SK-N-SH (cell line): ENCODE measurements at regions not wholly inside any gene's neighbourhood (a gene's known extent, or its start where the extent isn't known, plus 50 kb on each side); places are given as distances from the start of the nearest gene placed in this dataset.

Experiments
- CTCF ChIA-PET: fragments of 300-600, 350-600 bp; formaldehyde crosslinking; extraction: SDS; loops from one replicate; lab custom pipeline; 2021; lab: Yijun Ruan, JAX
- POLR2A ChIA-PET: fragments of 350-600 bp; sonication (Branson Sonifier 250); formaldehyde crosslinking; extraction: SDS; loops from one replicate; lab custom pipeline; 2020; ENCODE audit warnings: antibody characterized with exemption, inconsistent platforms; lab: Yijun Ruan, JAX
- DNase-seq: peaks from one replicate; pipeline ENCODE4 v3.0.0; 2012
- H2AFZ ChIP-seq: fragments of 200-600 bp; sonication (generic); 2 replicates; pipeline ENCODE4 v1.8.1; 2016; ENCODE audit warnings: antibody characterized with exemption, mild to moderate bottlenecking, low read depth
- H3F3A ChIP-seq: fragments of 200-600 bp; sonication (generic); replicated peaks from 2 replicates; pipeline ENCODE3; 2016; ENCODE audit warnings: antibody characterized with exemption, mild to moderate bottlenecking; ENCODE audit not compliant: insufficient read depth
- H3K27ac ChIP-seq, 2 experiments: fragments of 200-500 bp in 1 of 2; fragments of 200-600 bp in 1 of 2; sonication (Bioruptor generic) in 1 of 2; sonication (generic), shearing (Covaris generic) in 1 of 2; 2 replicates each; pipeline versions ENCODE4 v1.5.1 to v1.6.1; 2014 to 2016; ENCODE audit warnings: low read depth in 2 of 2, inconsistent platforms in 1 of 2, low read length in 1 of 2, mild to moderate bottlenecking in 1 of 2, mixed read lengths in 1 of 2
- H3K27me3 ChIP-seq: fragments of 200-600 bp; sonication (generic), shearing (Covaris generic); 2 replicates; pipeline ENCODE4 v1.6.1; 2016; ENCODE audit warnings: mixed run types; ENCODE audit not compliant: insufficient read depth
- H3K36me3 ChIP-seq, 2 experiments: fragments of 200-500 bp in 1 of 2; fragments of 200-600 bp in 1 of 2; sonication (Bioruptor generic) in 1 of 2; sonication (generic) in 1 of 2; replicated peaks in 1 of 2; 2 replicates each; pipeline versions ENCODE3 to v1.5.1; 2014 to 2016; ENCODE audit warnings: low read length in 1 of 2, mild to moderate bottlenecking in 1 of 2; ENCODE audit not compliant: insufficient read depth in 2 of 2, control insufficient read depth in 1 of 2
- H3K4me1 ChIP-seq, 2 experiments: fragments of 200-500 bp in 1 of 2; fragments of 200-600 bp in 1 of 2; sonication (Bioruptor generic) in 1 of 2; sonication (generic), shearing (Covaris generic) in 1 of 2; 2 replicates each; pipeline versions ENCODE4 v1.5.1 to v1.6.1; 2014 to 2016; ENCODE audit warnings: low read depth in 1 of 2, low read length in 1 of 2, mixed run types in 1 of 2; ENCODE audit not compliant: insufficient read depth in 2 of 2, control insufficient read depth in 1 of 2
- H3K4me2 ChIP-seq: fragments of 200-600 bp; sonication (generic), shearing (Covaris generic); 2 replicates; pipeline ENCODE4 v1.6.1; 2017; ENCODE audit warnings: mixed run types
- H3K4me3 ChIP-seq, 2 experiments: fragments of 200-500 bp in 1 of 2; fragments of 200-600 bp in 1 of 2; sonication (Bioruptor generic) in 1 of 2; sonication (generic), shearing (Covaris generic) in 1 of 2; 2 replicates each; pipeline versions ENCODE4 v1.5.1 to v1.8.1; 2014 to 2016; ENCODE audit warnings: low read depth in 2 of 2, inconsistent platforms in 1 of 2, low read length in 1 of 2, mild to moderate bottlenecking in 1 of 2, mixed read lengths in 1 of 2, moderate library complexity in 1 of 2
- H3K79me2 ChIP-seq: fragments of 200-600 bp; sonication (generic); 2 replicates; pipeline ENCODE4 v1.8.1; 2017; ENCODE audit warnings: mild to moderate bottlenecking; ENCODE audit not compliant: insufficient read depth
- H3K9ac ChIP-seq: fragments of 200-600 bp; sonication (generic); 2 replicates; pipeline ENCODE4 v1.6.1; 2017; ENCODE audit warnings: mixed run types
- H3K9me2 ChIP-seq: fragments of 200-600 bp; sonication (generic); 2 replicates; pipeline ENCODE4 v1.6.1; 2017; ENCODE audit warnings: mixed run types
- H3K9me3 ChIP-seq: fragments of 200-600 bp; sonication (generic); 2 replicates; pipeline ENCODE4 v1.6.1; 2017; ENCODE audit warnings: mixed run types, mild to moderate bottlenecking, moderate library complexity
- H4K20me1 ChIP-seq: fragments of 200-600 bp; sonication (generic); 2 replicates; pipeline ENCODE4 v1.6.1; 2017; ENCODE audit warnings: mild to moderate bottlenecking, mixed run types; ENCODE audit not compliant: insufficient read depth
- CHD2 ChIP-seq: fragments of 150-350 bp; IDR thresholded peaks from 2 replicates; pipeline ENCODE4 v1.6.1; 2018; ENCODE audit warnings: low read length; ENCODE audit not compliant: partially characterized antibody
- CTCF ChIP-seq: fragments of 200-600 bp; sonication (generic); IDR thresholded peaks from 2 replicates; pipeline ENCODE4 v1.6.1; 2017; ENCODE audit warnings: antibody characterized with exemption, mild to moderate bottlenecking, moderate library complexity
- EP300 ChIP-seq, 2 experiments: IDR thresholded peaks; 2 replicates each; pipeline versions ENCODE4 v1.4.0 to v1.6.1; 2012; ENCODE audit warnings: borderline replicate concordance in 1 of 2, low read depth in 1 of 2, low read length in 1 of 2
- EZH2phosphoT487 ChIP-seq: fragments of 200-600 bp; sonication (generic); IDR thresholded peaks from 2 replicates; pipeline ENCODE4 v1.6.1; 2017; ENCODE audit warnings: low read depth, mixed run types, mild to moderate bottlenecking, antibody characterized with exemption, moderate library complexity, borderline replicate concordance
- FOXJ3 ChIP-seq: sonication (generic); formaldehyde crosslinking; IDR thresholded peaks from 2 replicates; pipeline ENCODE4 v1.5.1; 2020; ENCODE audit warnings: mild to moderate bottlenecking, missing genetic modification reagents
- FOXM1 ChIP-seq: IDR thresholded peaks from 2 replicates; pipeline ENCODE4 v1.4.0; 2012; ENCODE audit warnings: low read depth, mild to moderate bottlenecking
- GABPA ChIP-seq: IDR thresholded peaks from 2 replicates; pipeline ENCODE4 v1.4.0; 2012; ENCODE audit warnings: low read depth, mild to moderate bottlenecking
- JUND ChIP-seq: IDR thresholded peaks from 2 replicates; pipeline ENCODE4 v1.4.0; 2012
- MAX ChIP-seq: IDR thresholded peaks from 2 replicates; pipeline ENCODE4 v1.4.0; 2012; ENCODE audit warnings: low read depth
- MEF2A ChIP-seq: IDR thresholded peaks from 2 replicates; pipeline ENCODE4 v1.4.0; 2012; ENCODE audit warnings: low read depth, borderline replicate concordance
- MXI1 ChIP-seq: IDR thresholded peaks from 2 replicates; pipeline ENCODE4 v1.6.1; 2012; ENCODE audit warnings: mild to moderate bottlenecking, low read depth, low read length, improper control_type of control experiment
- PBX3 ChIP-seq: IDR thresholded peaks from 2 replicates; pipeline ENCODE4; 2012
- RAD21 ChIP-seq: IDR thresholded peaks from 2 replicates; pipeline ENCODE4 v1.6.1; 2012; ENCODE audit warnings: mild to moderate bottlenecking, low read length
- RCOR1 ChIP-seq: fragments of 150-350 bp; IDR thresholded peaks from 2 replicates; pipeline ENCODE4 v1.6.1; 2017; ENCODE audit warnings: antibody characterized with exemption, low read length
- REST ChIP-seq: IDR thresholded peaks from 2 replicates; pipeline ENCODE4 v1.6.1; 2012; ENCODE audit warnings: mild to moderate bottlenecking, low read depth, low read length, moderate library complexity
- RFX5 ChIP-seq: IDR thresholded peaks from 2 replicates; pipeline ENCODE4 v1.6.1; 2012; ENCODE audit warnings: mild to moderate bottlenecking, improper control_type of control experiment, low read length
- RXRA ChIP-seq: IDR thresholded peaks from 2 replicates; pipeline ENCODE4 v1.4.0; 2012; ENCODE audit warnings: low read depth, mild to moderate bottlenecking, borderline replicate concordance
- TCF12 ChIP-seq: IDR thresholded peaks from 2 replicates; pipeline ENCODE4 v1.4.0; 2012
- TEAD4 ChIP-seq: IDR thresholded peaks from 2 replicates; pipeline ENCODE4 v1.4.0; 2012; ENCODE audit warnings: mild to moderate bottlenecking, borderline replicate concordance; ENCODE audit not compliant: insufficient read depth
- WGBS: methylation state at CpG from one replicate; pipeline ENCODE4 v1.1.6; 2017; ENCODE audit warnings: low lambda C conversion rate; 5-methylcytosine and 5-hydroxymethylcytosine counted together

GRCh38 chr12:66877925-66878324 lies 199.0 kb upstream of the GRIP1 start:
- Histone ChIP-seq H4K20me1 (no peaks in the 10 kb centered on the region), H3K79me2 (no peaks in the 10 kb centered on the region), H3K4me3 (no peak overlapping the region), H3K9me2 (no peaks in the 10 kb centered on the region), H3K4me2 (no peak overlapping the region), H3K9me3 (no peaks in the 10 kb centered on the region), H3K27ac (no peak overlapping the region)
- POLR2A ChIA-PET = no interaction called here
- CTCF ChIA-PET = interaction anchor here (1.9 kb wide), 1 partner anchor 17 kb away, joined by 6 read pairs; no protein-coding TSS in a partner anchor
- no peak for DNase-seq
- no peak for TF ChIP-seq TEAD4
- TF ChIP-seq GABPA = no peak
- TF ChIP-seq CHD2 = no peak
- no peak for TF ChIP-seq JUND
- TF ChIP-seq, all 33 proteins: peak for 0
- Histone ChIP-seq H2AFZ (no peak overlapping the region), H3F3A (no peaks in the 10 kb centered on the region), H3K9ac (no peak overlapping the region), H3K27me3 (no peaks in the 10 kb centered on the region), H3K36me3 (no peaks in the 10 kb centered on the region), H3K4me1 (no peaks in the 10 kb centered on the region)

- H3K4me2 ChIP-seq = no peak overlapping the region
- H3F3A ChIP-seq = no peaks in the 10 kb centered on the region
- H3K4me3 ChIP-seq = no peak overlapping the region
- CTCF ChIA-PET = interaction anchor here (1.9 kb wide), 1 partner anchor 19 kb away, joined by 6 read pairs; no protein-coding TSS in a partner anchor
- H3K9me2 ChIP-seq = no peaks in the 10 kb centered on the region
- no peak overlapping the region for H3K27ac ChIP-seq
- H3K27me3 ChIP-seq = no peaks in the 10 kb centered on the region
- no peaks in the 10 kb centered on the region for H4K20me1 ChIP-seq
- H3K9ac ChIP-seq = no peak overlapping the region
- 29% methylated on average over 4 of the region's 4 CpGs for WGBS
- no peaks in the 10 kb centered on the region for H3K36me3 ChIP-seq
- no peaks in the 10 kb centered on the region for H3K79me2 ChIP-seq
- DNase-seq = no peak
- TF ChIP-seq MAX = no peak
- no peak for TF ChIP-seq RAD21
- no peak for TF ChIP-seq TEAD4
- no peak for TF ChIP-seq JUND
- TF ChIP-seq CHD2 = no peak
- TF ChIP-seq EZH2phosphoT487 = no peak
- TF ChIP-seq EP300 (IDR thresholded peaks at IDR 0.05; ENCODE audit: borderline replicate concordance in 1 of 2, low read depth in 1 of 2, low read length in 1 of 2) = no peak
- no peak for TF ChIP-seq RFX5
- TF ChIP-seq RXRA = no peak
- TF ChIP-seq RCOR1 = no peak
- TF ChIP-seq FOXM1 = no peak
- no peak for TF ChIP-seq MEF2A
- no peak for TF ChIP-seq TCF12
- no peak for TF ChIP-seq PBX3
- TF ChIP-seq GABPA = no peak
- TF ChIP-seq REST = no peak
- no peak for TF ChIP-seq CTCF
- no peak for TF ChIP-seq FOXJ3 (CRISPR knock-in tag)
- no peak for TF ChIP-seq MXI1
- no peaks in the 10 kb centered on the region for H3K4me1 ChIP-seq
- H2AFZ ChIP-seq = no peak overlapping the region
- POLR2A ChIA-PET = no interaction called here
- H3K9me3 ChIP-seq = no peaks in the 10 kb centered on the region
These were observed 200.5 kb upstream of the GRIP1 start for GRCh38 chr12:66879409-66879808.
